Nephron (organoid): ENCODE measurements at regions not wholly inside any gene's neighbourhood (a gene's known extent, or its start where the extent isn't known, plus 50 kb on each side); places are given as distances from the start of the nearest gene placed in this dataset.

Experiments
- H3K27ac Mint-ChIP-seq, 3 experiments: 2 replicates each; pipeline ENCODE4 v1.8.0; 2020; ENCODE audit warnings: mixed read lengths in 3 of 3, mild to moderate bottlenecking in 2 of 3, moderate library complexity in 1 of 3
- H3K27me3 Mint-ChIP-seq: 2 replicates; pipeline ENCODE4 v1.8.0; 2021; ENCODE audit warnings: low read depth, mild to moderate bottlenecking, moderate library complexity, mixed read lengths
- H3K36me3 Mint-ChIP-seq: 2 replicates; pipeline ENCODE4 v1.8.0; 2020; ENCODE audit warnings: low read depth, mixed read lengths
- H3K4me1 Mint-ChIP-seq: 2 replicates; pipeline ENCODE4 v1.8.0; 2020; ENCODE audit warnings: mixed read lengths
- H3K4me3 Mint-ChIP-seq, 3 experiments: 2 replicates each; pipeline ENCODE4 v1.8.0; 2020; ENCODE audit warnings: mild to moderate bottlenecking in 3 of 3, mixed read lengths in 3 of 3, moderate library complexity in 2 of 3
- H3K9me3 Mint-ChIP-seq: 2 replicates; pipeline ENCODE4 v1.8.0; 2020; ENCODE audit warnings: mixed read lengths
- TF ChIP-seq, protein P1 (sequence below), 3 experiments: fragments of 200-600 bp; sonication (generic); IDR thresholded peaks; one replicate each; pipeline ENCODE4 v1.5.0; 2021; ENCODE audit warnings: antibody characterized with exemption in 3 of 3; ENCODE audit not compliant: unreplicated experiment in 3 of 3

DNA sequence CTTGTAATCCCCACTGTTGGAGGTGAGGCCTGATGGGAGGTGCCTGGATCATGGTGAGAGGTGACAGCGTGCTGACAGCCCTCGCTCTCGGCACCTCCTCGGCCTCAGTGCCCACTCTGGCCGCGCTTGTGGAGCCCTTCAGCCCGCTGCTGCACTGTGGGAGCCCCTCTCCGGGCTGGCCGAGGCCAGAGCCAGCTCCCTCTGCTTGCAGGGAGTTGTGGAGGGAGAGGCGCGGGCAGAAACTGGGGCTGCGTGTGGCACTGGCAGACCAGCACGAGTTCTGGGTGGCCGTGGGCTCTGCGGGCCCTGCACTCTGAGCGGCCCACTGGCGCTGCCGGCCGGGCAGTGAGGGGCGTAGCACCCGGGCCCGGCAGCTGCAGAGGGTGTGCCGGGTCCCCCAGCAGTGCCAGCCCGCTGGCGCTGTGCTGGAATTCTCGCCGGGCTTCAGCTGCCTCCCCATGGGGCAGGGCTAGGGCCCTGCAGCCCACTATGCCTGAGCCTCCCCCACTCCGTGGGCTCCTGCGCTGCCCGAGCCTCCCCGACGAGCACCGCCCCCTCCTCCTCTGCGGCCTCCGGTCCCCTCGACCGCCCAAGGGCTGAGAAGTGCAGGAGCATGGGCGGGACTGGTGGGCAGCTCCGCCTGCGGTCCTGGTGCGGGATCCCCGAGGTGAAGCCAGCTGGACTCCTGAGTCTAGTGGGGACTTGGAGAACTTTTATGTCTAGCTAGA, 197.1 kb downstream of the SPP2 start:
- TF ChIP-seq, protein P1, sequence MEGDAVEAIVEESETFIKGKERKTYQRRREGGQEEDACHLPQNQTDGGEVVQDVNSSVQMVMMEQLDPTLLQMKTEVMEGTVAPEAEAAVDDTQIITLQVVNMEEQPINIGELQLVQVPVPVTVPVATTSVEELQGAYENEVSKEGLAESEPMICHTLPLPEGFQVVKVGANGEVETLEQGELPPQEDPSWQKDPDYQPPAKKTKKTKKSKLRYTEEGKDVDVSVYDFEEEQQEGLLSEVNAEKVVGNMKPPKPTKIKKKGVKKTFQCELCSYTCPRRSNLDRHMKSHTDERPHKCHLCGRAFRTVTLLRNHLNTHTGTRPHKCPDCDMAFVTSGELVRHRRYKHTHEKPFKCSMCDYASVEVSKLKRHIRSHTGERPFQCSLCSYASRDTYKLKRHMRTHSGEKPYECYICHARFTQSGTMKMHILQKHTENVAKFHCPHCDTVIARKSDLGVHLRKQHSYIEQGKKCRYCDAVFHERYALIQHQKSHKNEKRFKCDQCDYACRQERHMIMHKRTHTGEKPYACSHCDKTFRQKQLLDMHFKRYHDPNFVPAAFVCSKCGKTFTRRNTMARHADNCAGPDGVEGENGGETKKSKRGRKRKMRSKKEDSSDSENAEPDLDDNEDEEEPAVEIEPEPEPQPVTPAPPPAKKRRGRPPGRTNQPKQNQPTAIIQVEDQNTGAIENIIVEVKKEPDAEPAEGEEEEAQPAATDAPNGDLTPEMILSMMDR (IDR thresholded peaks at IDR 0.05; ENCODE audit: unreplicated experiment in 3 of 3) = no peak
- Mint-ChIP-seq H3K27ac (no peak overlapping the region), H3K4me1 (peaks cover 17% of the 10 kb centered on the region), H3K36me3 (no peaks in the 10 kb centered on the region), H3K9me3 (no peaks in the 10 kb centered on the region), H3K27me3 (peaks cover 4% of the 10 kb centered on the region), H3K4me3 (no peak overlapping the region)

DNA sequence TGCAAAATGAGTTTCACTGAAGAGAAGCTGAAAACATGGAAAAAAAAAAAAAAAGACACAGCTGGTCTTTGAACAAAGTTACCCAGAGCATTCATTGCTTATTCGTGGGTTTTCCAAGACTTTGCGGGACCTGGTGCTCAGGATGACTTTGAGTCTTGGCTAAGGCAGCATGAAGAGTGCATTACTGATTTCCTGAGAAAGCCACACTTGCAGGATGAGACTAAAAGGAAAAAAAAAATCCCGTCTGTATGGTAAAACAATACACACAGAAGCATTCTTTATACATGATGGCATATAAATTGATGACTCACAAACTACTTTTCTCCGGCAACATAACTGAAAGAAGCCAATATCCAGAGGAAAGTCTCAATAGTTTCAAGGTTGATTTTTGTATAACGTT, 195.4 kb downstream of the SPP2 start:
- Mint-ChIP-seq H3K9me3 (peaks cover 1% of the 10 kb centered on the region), H3K27ac (peak overlapping the region in 2 of 3 experiments; percentile 64 to 86), H3K27me3 (no peaks in the 10 kb centered on the region), H3K36me3 (peaks cover 2% of the 10 kb centered on the region), H3K4me1 (peaks cover 23% of the 10 kb centered on the region), H3K4me3 (no peak overlapping the region)
- TF ChIP-seq, protein P1 (IDR thresholded peaks at IDR 0.05; ENCODE audit: unreplicated experiment in 3 of 3) = no peak

DNA sequence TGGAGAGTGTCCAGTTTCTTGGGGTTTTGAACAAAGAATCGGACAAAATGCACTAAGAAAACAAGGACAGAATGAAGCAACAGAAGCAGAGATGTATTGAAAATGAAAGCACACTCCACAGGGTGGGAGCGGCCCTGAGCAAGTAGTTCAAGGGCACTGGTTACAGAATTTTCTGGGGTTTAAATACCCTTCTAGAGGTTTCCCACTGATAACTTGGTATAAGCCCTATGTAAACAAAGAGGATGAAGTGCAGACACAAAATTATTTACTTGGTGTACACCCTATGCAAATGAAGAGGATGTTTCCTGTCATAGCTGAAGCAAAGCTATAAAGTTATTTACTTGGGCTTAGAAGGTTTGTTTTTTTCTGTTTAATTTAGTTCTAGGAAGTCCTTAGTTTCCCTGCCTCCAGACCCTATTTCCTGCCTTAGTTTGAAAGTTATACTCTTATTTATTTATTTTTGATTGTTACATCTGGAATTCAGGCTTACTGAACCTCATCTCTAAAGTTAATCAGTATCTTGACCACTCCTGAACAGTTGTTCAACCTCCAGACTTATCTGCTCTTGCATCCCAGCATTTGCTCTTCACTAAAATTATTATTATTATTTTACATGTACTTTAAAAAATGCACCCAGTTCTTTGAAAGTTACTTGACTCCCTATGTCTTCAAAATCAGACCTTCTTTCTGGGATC, 193.5 kb downstream of the SPP2 start:
- peaks cover 7% of the 10 kb centered on the region for H3K9me3 Mint-ChIP-seq
- no peaks in the 10 kb centered on the region for H3K27me3 Mint-ChIP-seq
- no peak overlapping the region for H3K4me3 Mint-ChIP-seq
- TF ChIP-seq, protein P1 (IDR thresholded peaks at IDR 0.05; ENCODE audit: unreplicated experiment in 3 of 3) = no peak
- peaks cover 4% of the 10 kb centered on the region for H3K36me3 Mint-ChIP-seq
- peak overlapping the region; percentile 40 to 57 (median 54) for H3K27ac Mint-ChIP-seq
- H3K4me1 Mint-ChIP-seq = peaks cover 23% of the 10 kb centered on the region

DNA sequence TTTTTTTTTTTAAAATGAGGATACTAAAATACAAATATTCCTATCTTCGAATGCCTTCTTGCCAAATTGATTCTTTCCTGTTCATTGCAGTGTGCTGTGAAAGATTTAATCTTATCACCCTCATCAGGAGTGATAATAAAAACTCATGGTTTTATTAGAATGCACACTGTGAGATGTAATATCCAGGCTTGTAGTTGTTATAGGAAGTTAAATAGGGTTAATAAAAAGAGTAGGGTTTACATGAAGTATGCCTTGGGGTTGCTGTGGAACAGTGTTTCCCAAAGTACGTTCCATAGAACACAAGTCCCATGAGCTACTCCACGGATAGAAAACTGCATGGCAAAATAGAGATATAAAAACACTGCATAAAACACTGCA, 191.9 kb downstream of the SPP2 start:
- H3K36me3 Mint-ChIP-seq = peaks cover 4% of the 10 kb centered on the region
- H3K27me3 Mint-ChIP-seq = no peaks in the 10 kb centered on the region
- H3K4me3 Mint-ChIP-seq = no peak overlapping the region
- peak overlapping the region; percentile 70 to 82 (median 79) for H3K27ac Mint-ChIP-seq
- H3K9me3 Mint-ChIP-seq = peaks cover 7% of the 10 kb centered on the region
- peaks cover 23% of the 10 kb centered on the region for H3K4me1 Mint-ChIP-seq
- TF ChIP-seq, protein P1 (IDR thresholded peaks at IDR 0.05; ENCODE audit: unreplicated experiment in 3 of 3) = no peak

DNA sequence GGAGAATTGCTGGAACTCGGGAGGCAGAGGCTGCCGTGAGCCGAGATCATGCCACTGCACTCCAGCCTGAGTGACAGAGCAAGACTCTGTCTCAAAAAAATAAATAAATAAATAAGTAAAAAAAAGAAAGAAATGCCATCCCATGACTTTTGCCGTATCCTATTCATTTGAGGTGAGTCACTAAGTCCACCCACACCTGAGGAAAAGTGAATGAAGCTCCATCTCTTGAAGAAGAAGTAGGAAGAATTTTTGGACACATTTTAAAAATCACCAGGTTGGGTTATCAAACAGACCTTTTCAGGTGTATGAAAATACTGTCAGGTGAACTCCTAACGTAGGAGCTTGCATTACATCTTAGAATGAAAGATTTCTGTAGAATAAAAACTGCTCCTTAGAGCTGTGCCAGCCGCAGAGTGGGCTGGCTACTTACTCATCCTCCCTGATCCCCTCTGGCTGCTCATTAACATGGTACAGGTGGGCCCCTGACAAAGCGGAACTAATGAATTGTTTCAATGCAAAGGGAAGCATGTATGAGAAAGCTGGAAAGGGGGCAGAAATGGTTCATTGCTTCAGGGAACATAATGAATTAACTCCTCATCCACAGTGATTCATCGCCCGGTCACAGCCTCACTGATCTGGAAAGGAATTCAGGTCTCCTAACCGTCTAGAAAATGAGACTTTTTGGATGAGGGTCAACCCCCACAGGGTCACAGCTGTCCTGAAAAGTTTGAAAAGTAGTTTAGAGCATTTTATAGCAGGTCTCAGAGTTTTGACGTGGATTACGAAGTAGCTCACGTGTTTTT, 191.4 kb downstream of the SPP2 start:
- Mint-ChIP-seq H3K9me3 (peaks cover 7% of the 10 kb centered on the region), H3K27ac (peak overlapping the region; percentile 70 to 82 (median 79)), H3K4me3 (no peak overlapping the region), H3K36me3 (peaks cover 4% of the 10 kb centered on the region), H3K27me3 (no peaks in the 10 kb centered on the region), H3K4me1 (peaks cover 23% of the 10 kb centered on the region)
- TF ChIP-seq, protein P1 (IDR thresholded peaks at IDR 0.05; ENCODE audit: unreplicated experiment in 3 of 3) = no peak
